ENCODE measurements at regions not wholly inside any gene's neighbourhood (a gene's known extent, or its start where the extent isn't known, plus 50 kb on each side); places are given as distances from the start of the nearest gene placed in this dataset.

DNA sequence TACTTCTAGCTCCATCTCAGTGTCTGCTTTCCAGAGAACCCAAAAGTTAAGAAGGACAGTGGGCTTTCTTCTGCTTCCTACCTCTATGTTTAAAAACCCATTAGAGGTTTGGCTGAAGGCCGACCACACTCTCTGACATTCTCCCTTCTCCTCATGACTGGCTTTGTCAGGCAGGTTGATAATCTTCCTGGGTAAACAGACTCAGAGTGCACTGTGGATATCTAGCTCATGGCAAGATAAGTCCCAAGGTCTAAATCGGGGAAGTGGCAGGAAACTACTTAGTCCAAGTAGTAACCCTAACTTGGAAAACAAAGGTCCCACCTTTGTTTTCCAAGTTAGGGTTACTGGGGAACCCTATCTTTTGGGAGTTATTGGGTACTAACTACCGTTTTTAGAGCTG, 161.9 kb upstream of the SPAG17 start:
- Mint-ChIP-seq H3K27ac (no peak overlapping the region), H3K36me3 (ENCODE audit: low read depth) (no peaks in the 10 kb centered on the region; the same call in 2 of the 3 replicates), H3K4me3 (no peak overlapping the region), H3K4me1 (peaks cover 2% of the 10 kb centered on the region; the same call in 1 of the 3 replicates), H3K27me3 (ENCODE audit: insufficient read depth, low read depth, poor library complexity) (peaks cover 2% of the 10 kb centered on the region), H3K9me3 (no peaks in the 10 kb centered on the region; the same call in 1 of the 3 replicates)
- Histone ChIP-seq H3K4me2 (no peak overlapping the region), H3K27ac (ENCODE audit: low read depth) (no peak overlapping the region), H4K20me1 (replicated peaks; ENCODE audit: insufficient read depth) (no peaks in the 10 kb centered on the region), H3K27me3 (ENCODE audit: insufficient read depth) (no peaks in the 10 kb centered on the region), H3K79me2 (replicated peaks; ENCODE audit: insufficient read depth) (no peaks in the 10 kb centered on the region), H3K36me3 (ENCODE audit: insufficient read depth) (no peaks in the 10 kb centered on the region), H3K4me1 (ENCODE audit: insufficient read depth) (no peaks in the 10 kb centered on the region), H2AFZ (no peak overlapping the region), H3K4me3 (no peak overlapping the region), H3F3A (replicated peaks; ENCODE audit: low read depth) (no peaks in the 10 kb centered on the region), H3K9me2 (ENCODE audit: insufficient read depth) (peaks cover 4% of the 10 kb centered on the region; the same call in 1 of the 2 replicates)
- TF ChIP-seq EZH2phosphoT487 (IDR thresholded peaks at IDR 0.05; ENCODE audit: unreplicated experiment) (no peak), ZNF331 (CRISPR knock-in tag; IDR thresholded peaks at IDR 0.05; ENCODE audit: low read depth) (no peak), CREB1 (CRISPR knock-in tag; IDR thresholded peaks at IDR 0.05; ENCODE audit: low read depth) (no peak), ZNF114 (CRISPR knock-in tag; IDR thresholded peaks at IDR 0.05) (no peak), POLR2AphosphoS5 (IDR thresholded peaks at IDR 0.05; ENCODE audit: low read depth) (no peak), EZH2 (IDR thresholded peaks at IDR 0.05; ENCODE audit: low read depth, unreplicated experiment) (no peak)
- TF ChIP-seq, protein P1, sequence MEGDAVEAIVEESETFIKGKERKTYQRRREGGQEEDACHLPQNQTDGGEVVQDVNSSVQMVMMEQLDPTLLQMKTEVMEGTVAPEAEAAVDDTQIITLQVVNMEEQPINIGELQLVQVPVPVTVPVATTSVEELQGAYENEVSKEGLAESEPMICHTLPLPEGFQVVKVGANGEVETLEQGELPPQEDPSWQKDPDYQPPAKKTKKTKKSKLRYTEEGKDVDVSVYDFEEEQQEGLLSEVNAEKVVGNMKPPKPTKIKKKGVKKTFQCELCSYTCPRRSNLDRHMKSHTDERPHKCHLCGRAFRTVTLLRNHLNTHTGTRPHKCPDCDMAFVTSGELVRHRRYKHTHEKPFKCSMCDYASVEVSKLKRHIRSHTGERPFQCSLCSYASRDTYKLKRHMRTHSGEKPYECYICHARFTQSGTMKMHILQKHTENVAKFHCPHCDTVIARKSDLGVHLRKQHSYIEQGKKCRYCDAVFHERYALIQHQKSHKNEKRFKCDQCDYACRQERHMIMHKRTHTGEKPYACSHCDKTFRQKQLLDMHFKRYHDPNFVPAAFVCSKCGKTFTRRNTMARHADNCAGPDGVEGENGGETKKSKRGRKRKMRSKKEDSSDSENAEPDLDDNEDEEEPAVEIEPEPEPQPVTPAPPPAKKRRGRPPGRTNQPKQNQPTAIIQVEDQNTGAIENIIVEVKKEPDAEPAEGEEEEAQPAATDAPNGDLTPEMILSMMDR (conservative IDR thresholded peaks at IDR 0.05; ENCODE audit: low read depth in 2 of 2) = no peak
- no peak for DNase-seq (ENCODE audit: low spot score)
- ATAC-seq = no peak

DNA sequence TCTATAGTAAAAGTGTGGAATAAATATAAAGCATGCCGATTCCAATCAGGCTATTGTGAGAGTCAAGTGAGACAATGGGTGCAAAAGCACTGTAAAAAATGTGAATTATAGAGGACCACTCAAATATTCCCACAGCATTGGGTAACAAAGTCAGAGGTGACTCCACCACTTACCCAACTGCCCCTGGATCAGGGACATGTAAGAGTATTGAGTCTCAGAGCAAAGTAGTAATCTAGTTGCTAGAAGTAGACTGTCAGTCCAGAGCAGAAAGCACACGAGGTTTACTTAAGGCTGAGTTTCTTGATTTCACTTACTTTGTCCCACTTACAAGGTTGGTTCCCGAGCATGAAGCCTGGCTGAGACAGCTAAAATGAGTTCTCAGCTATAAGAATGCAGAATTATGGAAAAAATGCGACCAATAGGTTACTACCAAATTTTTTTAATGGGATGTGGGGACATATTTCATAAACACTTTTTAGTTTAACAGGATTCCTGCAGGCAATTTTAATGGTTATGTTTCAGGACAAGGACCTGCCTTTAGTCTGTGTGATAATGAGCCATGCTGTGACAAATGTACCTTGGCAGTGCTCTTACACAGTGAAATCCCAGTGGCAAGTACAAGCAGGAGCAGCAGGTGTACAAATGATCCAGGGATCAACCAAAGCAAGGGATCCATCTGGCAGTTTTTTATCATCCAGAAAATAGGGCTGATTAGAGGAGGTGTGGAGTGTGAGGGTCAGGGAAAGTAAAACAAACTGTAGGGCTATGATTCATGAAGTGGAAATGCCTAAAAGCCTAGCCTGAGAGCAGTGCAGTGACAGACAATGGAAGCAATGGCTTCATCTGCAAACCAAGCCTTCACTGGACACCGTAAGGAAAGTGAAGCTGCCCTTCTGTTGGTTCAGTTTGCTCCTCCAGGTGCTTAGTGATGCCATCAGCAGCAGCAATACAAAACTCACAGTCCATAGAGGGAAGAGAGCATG, 156.2 kb upstream of the SPAG17 start:
- Histone ChIP-seq H3F3A (replicated peaks; ENCODE audit: low read depth) (no peaks in the 10 kb centered on the region), H3K4me3 (no peak overlapping the region), H3K4me1 (ENCODE audit: insufficient read depth) (no peaks in the 10 kb centered on the region), H3K9me2 (ENCODE audit: insufficient read depth) (no peaks in the 10 kb centered on the region), H4K20me1 (replicated peaks; ENCODE audit: insufficient read depth) (no peaks in the 10 kb centered on the region), H2AFZ (0 out of 2 replicates have a peak overlapping the region, but pooled peaks have one; percentile 32), H3K79me2 (replicated peaks; ENCODE audit: insufficient read depth) (no peaks in the 10 kb centered on the region), H3K4me2 (no peak overlapping the region), H3K27ac (ENCODE audit: low read depth) (no peak overlapping the region), H3K36me3 (ENCODE audit: insufficient read depth) (no peaks in the 10 kb centered on the region), H3K27me3 (ENCODE audit: insufficient read depth) (no peaks in the 10 kb centered on the region)
- Mint-ChIP-seq H3K9me3 (no peaks in the 10 kb centered on the region), H3K4me3 (no peak overlapping the region), H3K4me1 (peaks cover 2% of the 10 kb centered on the region; the same call in 1 of the 3 replicates), H3K36me3 (ENCODE audit: low read depth) (no peaks in the 10 kb centered on the region), H3K27me3 (ENCODE audit: insufficient read depth, low read depth, poor library complexity) (no peaks in the 10 kb centered on the region), H3K27ac (no peak overlapping the region)
- ATAC-seq (no peak), DNase-seq (ENCODE audit: low spot score) (no peak)
- TF ChIP-seq STAT1 (IDR thresholded peaks at IDR 0.05; ENCODE audit: unreplicated experiment) (no peak), JUNB (IDR thresholded peaks at IDR 0.05; ENCODE audit: unreplicated experiment) (no peak), EZH2 (IDR thresholded peaks at IDR 0.05; ENCODE audit: low read depth, unreplicated experiment) (no peak), ZNF114 (CRISPR knock-in tag; IDR thresholded peaks at IDR 0.05) (no peak), POLR2AphosphoS5 (IDR thresholded peaks at IDR 0.05; ENCODE audit: low read depth) (no peak), CREB1 (CRISPR knock-in tag; IDR thresholded peaks at IDR 0.05; ENCODE audit: low read depth) (no peak), EZH2phosphoT487 (IDR thresholded peaks at IDR 0.05; ENCODE audit: unreplicated experiment) (no peak), ZNF331 (CRISPR knock-in tag; IDR thresholded peaks at IDR 0.05; ENCODE audit: low read depth) (no peak)
- TF ChIP-seq, protein P2, sequence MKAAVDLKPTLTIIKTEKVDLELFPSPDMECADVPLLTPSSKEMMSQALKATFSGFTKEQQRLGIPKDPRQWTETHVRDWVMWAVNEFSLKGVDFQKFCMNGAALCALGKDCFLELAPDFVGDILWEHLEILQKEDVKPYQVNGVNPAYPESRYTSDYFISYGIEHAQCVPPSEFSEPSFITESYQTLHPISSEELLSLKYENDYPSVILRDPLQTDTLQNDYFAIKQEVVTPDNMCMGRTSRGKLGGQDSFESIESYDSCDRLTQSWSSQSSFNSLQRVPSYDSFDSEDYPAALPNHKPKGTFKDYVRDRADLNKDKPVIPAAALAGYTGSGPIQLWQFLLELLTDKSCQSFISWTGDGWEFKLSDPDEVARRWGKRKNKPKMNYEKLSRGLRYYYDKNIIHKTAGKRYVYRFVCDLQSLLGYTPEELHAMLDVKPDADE (IDR thresholded peaks at IDR 0.05) = no peak
- TF ChIP-seq, protein P3, sequence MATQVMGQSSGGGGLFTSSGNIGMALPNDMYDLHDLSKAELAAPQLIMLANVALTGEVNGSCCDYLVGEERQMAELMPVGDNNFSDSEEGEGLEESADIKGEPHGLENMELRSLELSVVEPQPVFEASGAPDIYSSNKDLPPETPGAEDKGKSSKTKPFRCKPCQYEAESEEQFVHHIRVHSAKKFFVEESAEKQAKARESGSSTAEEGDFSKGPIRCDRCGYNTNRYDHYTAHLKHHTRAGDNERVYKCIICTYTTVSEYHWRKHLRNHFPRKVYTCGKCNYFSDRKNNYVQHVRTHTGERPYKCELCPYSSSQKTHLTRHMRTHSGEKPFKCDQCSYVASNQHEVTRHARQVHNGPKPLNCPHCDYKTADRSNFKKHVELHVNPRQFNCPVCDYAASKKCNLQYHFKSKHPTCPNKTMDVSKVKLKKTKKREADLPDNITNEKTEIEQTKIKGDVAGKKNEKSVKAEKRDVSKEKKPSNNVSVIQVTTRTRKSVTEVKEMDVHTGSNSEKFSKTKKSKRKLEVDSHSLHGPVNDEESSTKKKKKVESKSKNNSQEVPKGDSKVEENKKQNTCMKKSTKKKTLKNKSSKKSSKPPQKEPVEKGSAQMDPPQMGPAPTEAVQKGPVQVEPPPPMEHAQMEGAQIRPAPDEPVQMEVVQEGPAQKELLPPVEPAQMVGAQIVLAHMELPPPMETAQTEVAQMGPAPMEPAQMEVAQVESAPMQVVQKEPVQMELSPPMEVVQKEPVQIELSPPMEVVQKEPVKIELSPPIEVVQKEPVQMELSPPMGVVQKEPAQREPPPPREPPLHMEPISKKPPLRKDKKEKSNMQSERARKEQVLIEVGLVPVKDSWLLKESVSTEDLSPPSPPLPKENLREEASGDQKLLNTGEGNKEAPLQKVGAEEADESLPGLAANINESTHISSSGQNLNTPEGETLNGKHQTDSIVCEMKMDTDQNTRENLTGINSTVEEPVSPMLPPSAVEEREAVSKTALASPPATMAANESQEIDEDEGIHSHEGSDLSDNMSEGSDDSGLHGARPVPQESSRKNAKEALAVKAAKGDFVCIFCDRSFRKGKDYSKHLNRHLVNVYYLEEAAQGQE (IDR thresholded peaks at IDR 0.05; ENCODE audit: unreplicated experiment) = no peak
